Ovary (tissue), 3 donors: ENCODE measurements at regions not wholly inside any gene's neighbourhood (a gene's known extent, or its start where the extent isn't known, plus 50 kb on each side); places are given as distances from the start of the nearest gene placed in this dataset.
"Not testable (repeated sequence)": the region's sequence is repeated elsewhere in the genome, so short reads cannot be mapped to it uniquely, and the experiment has no call there.

Experiments
- POLR2A ChIP-seq: fragments of 450-650 bp; IDR thresholded peaks from one replicate; pipeline ENCODE4 v1.6.1; 2017; ENCODE audit warnings: antibody characterized with exemption, mild to moderate bottlenecking, moderate library complexity
- TF ChIP-seq, protein P1 (sequence below), 3 donors: fragments of 450-650 bp in 2 of 3; fragments of 200-600 bp in 1 of 3; IDR thresholded peaks; one replicate each; pipeline versions ENCODE4 v1.5.1 to v1.8.0; 2016 to 2022; ENCODE audit warnings: antibody characterized with exemption in 3 of 3, mild to moderate bottlenecking in 1 of 3
- donor health status: DM: no; HTN: no; CAD: no.

- TF ChIP-seq, protein P1, sequence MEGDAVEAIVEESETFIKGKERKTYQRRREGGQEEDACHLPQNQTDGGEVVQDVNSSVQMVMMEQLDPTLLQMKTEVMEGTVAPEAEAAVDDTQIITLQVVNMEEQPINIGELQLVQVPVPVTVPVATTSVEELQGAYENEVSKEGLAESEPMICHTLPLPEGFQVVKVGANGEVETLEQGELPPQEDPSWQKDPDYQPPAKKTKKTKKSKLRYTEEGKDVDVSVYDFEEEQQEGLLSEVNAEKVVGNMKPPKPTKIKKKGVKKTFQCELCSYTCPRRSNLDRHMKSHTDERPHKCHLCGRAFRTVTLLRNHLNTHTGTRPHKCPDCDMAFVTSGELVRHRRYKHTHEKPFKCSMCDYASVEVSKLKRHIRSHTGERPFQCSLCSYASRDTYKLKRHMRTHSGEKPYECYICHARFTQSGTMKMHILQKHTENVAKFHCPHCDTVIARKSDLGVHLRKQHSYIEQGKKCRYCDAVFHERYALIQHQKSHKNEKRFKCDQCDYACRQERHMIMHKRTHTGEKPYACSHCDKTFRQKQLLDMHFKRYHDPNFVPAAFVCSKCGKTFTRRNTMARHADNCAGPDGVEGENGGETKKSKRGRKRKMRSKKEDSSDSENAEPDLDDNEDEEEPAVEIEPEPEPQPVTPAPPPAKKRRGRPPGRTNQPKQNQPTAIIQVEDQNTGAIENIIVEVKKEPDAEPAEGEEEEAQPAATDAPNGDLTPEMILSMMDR (IDR thresholded peaks at IDR 0.05): not testable (repeated sequence)
- TF ChIP-seq POLR2A: not testable (repeated sequence)
These were observed 188.8 kb downstream of the NPIPB11 start for GRCh38 chr16:29217752-29218126.
